A549 (cell line): ENCODE measurements at regions not wholly inside any gene's neighbourhood (a gene's known extent, or its start where the extent isn't known, plus 50 kb on each side); places are given as distances from the start of the nearest gene placed in this dataset.

Source experiments
- ATAC-seq, 2 experiments: fragments of 200-7000 bp in 1 of 2; fragments of >200 bp in 1 of 2; cut with Nextera tagmentation in 1 of 2; cut with Tn5 transposase in 1 of 2; 3 replicates each; pipeline versions ENCODE4 v1.8.0 to v1.9.1; 2018 to 2020; ENCODE audit warnings: mild to moderate bottlenecking in 1 of 2, moderate library complexity in 1 of 2
- CTCF ChIA-PET: fragments of 300-600 bp; sonication (Branson Sonifier 250); formaldehyde crosslinking; extraction: SDS; loops from one replicate; lab custom pipeline; 2021; ENCODE audit warnings: antibody characterized with exemption, inconsistent platforms; lab: Yijun Ruan, JAX
- POLR2A ChIA-PET: fragments of 350-600 bp; formaldehyde crosslinking; extraction: SDS; loops from one replicate; lab custom pipeline; 2021; ENCODE audit warnings: antibody characterized with exemption, inconsistent platforms; lab: Yijun Ruan, JAX
- DNase-seq, 2 experiments: peaks; one replicate each; pipeline versions ENCODE4 v3.0.0 to v3.0.0-alpha.2; 2011 to 2016; ENCODE audit warnings: low read depth in 1 of 2, low spot score in 1 of 2
- FAIRE-seq: peaks from 2 replicates; lab custom pipeline; 2011; peaks lifted over from hg19 to GRCh38; lab: Jason Lieb, UNC
- H3K27ac ChIP-seq, 2 experiments: fragments of >200 bp; sonication (Bioruptor Twin); formaldehyde crosslinking; 3 replicates each; pipeline ENCODE4 v1.5.1; 2016 to 2017
- H3K4me1 ChIP-seq: fragments of >200 bp; sonication (Bioruptor Twin); formaldehyde crosslinking; 3 replicates; pipeline ENCODE4 v1.6.1; 2016
- H3K4me2 ChIP-seq: fragments of >200 bp; sonication (Bioruptor Twin); formaldehyde crosslinking; 3 replicates; pipeline ENCODE4 v1.6.1; 2016
- H3K4me3 ChIP-seq: fragments of >200 bp; sonication (Bioruptor Twin); formaldehyde crosslinking; 3 replicates; pipeline ENCODE4 v1.5.1; 2016
- H3K9me3 ChIP-seq: fragments of >200 bp; sonication (Bioruptor Twin); formaldehyde crosslinking; 3 replicates; pipeline ENCODE4 v1.6.1; 2016
- BHLHE40 ChIP-seq: IDR thresholded peaks from 2 replicates; pipeline ENCODE4 v1.6.1; 2012; ENCODE audit warnings: low read depth, low read length, inconsistent platforms
- CEBPB ChIP-seq, 2 experiments: fragments of >200 bp in 1 of 2; sonication (Bioruptor Twin) in 1 of 2; formaldehyde crosslinking in 1 of 2; IDR thresholded peaks; 2 replicates each; pipeline ENCODE4 v1.6.1; 2012 to 2016
- CHD4 ChIP-seq: fragments of 200-600 bp; sonication (generic); IDR thresholded peaks from 2 replicates; pipeline ENCODE4 v1.6.1; 2016; ENCODE audit warnings: antibody characterized with exemption, mild to moderate bottlenecking, borderline replicate concordance
- EHF ChIP-seq: fragments of 250-450 bp; sonication (Bioruptor Pico); IDR thresholded peaks from 2 replicates; pipeline ENCODE4 v1.5.0; 2020; ENCODE audit warnings: mild to moderate bottlenecking
- EHMT2 ChIP-seq: fragments of 200-600 bp; sonication (generic); IDR thresholded peaks from 2 replicates; pipeline ENCODE4 v1.6.1; 2016; ENCODE audit warnings: antibody characterized with exemption, low read depth, mild to moderate bottlenecking, moderate library complexity
- ESRRA ChIP-seq: fragments of 150-350 bp; IDR thresholded peaks from 2 replicates; pipeline ENCODE4 v1.6.1; 2014; ENCODE audit warnings: mild to moderate bottlenecking, low read length, borderline replicate concordance
- FOXS1 ChIP-seq: fragments of 250-450 bp; sonication (Bioruptor Pico); IDR thresholded peaks from 2 replicates; pipeline ENCODE4 v1.5.0; 2020; ENCODE audit warnings: mild to moderate bottlenecking, moderate library complexity
- HEYL ChIP-seq: fragments of 250-450 bp; sonication (Bioruptor Pico); IDR thresholded peaks from 2 replicates; pipeline ENCODE4 v1.8.0; 2021; ENCODE audit warnings: mild to moderate bottlenecking, moderate library complexity
- HOXA7 ChIP-seq: fragments of 250-450 bp; sonication (Bioruptor Pico); IDR thresholded peaks from 2 replicates; pipeline ENCODE4 v1.5.0; 2020; ENCODE audit warnings: mild to moderate bottlenecking, moderate library complexity
- MAFK ChIP-seq: fragments of 450-650 bp; IDR thresholded peaks from 2 replicates; pipeline ENCODE4 v1.6.1; 2014; ENCODE audit not compliant: partially characterized antibody
- MAX ChIP-seq: IDR thresholded peaks from 2 replicates; pipeline ENCODE4 v1.6.1; 2012
- NFE2L2 ChIP-seq: fragments of 150-350 bp; conservative IDR thresholded peaks from 2 replicates; pipeline ENCODE4 v1.6.1; 2014; ENCODE audit warnings: low read length
- NR3C1 ChIP-seq: fragments of >200 bp; sonication (Bioruptor Twin); formaldehyde crosslinking; IDR thresholded peaks from 3 replicates; pipeline ENCODE4 v1.6.1; 2017
- POLR2AphosphoS2 ChIP-seq: conservative IDR thresholded peaks from 2 replicates; pipeline ENCODE4 v1.6.1; 2012; ENCODE audit warnings: low read length, improper control_type of control experiment, inconsistent platforms
- SREBF2 ChIP-seq: fragments of 450-650 bp; IDR thresholded peaks from 2 replicates; pipeline ENCODE4 v1.6.1; 2014; ENCODE audit warnings: mild to moderate bottlenecking, moderate library complexity
- TFCP2L1 ChIP-seq: fragments of 250-450 bp; sonication (Bioruptor Pico); IDR thresholded peaks from 2 replicates; pipeline ENCODE4 v1.5.0; 2021; ENCODE audit warnings: mild to moderate bottlenecking
- ZC3H11A ChIP-seq: fragments of 450-650 bp; IDR thresholded peaks from 2 replicates; pipeline ENCODE4 v1.6.1; 2014; ENCODE audit warnings: antibody characterized with exemption, mild to moderate bottlenecking
- ZFP36 ChIP-seq: fragments of 450-650 bp; IDR thresholded peaks from 2 replicates; pipeline ENCODE4 v1.6.1; 2014; ENCODE audit warnings: borderline replicate concordance; ENCODE audit not compliant: partially characterized antibody
- ZNF302 ChIP-seq: fragments of 250-450 bp; sonication (Bioruptor Pico); IDR thresholded peaks from 2 replicates; pipeline ENCODE4 v1.9.0; 2021; ENCODE audit warnings: inconsistent platforms, mild to moderate bottlenecking, moderate library complexity
- WGBS: methylation state at CpG from one replicate; pipeline ENCODE4 v1.1.6; 2017; ENCODE audit errors: missing lambda C conversion rate; 5-methylcytosine and 5-hydroxymethylcytosine counted together
- TF ChIP-seq, protein P1 (sequence below): IDR thresholded peaks from 2 replicates; pipeline ENCODE4 v1.6.1; 2012
- TF ChIP-seq, protein P2 (sequence below): fragments of 150-350 bp; IDR thresholded peaks from 2 replicates; pipeline ENCODE4 v1.6.1; 2014; ENCODE audit warnings: low read depth, mild to moderate bottlenecking, low read length
- TF ChIP-seq, protein P3 (sequence below): IDR thresholded peaks from 2 replicates; pipeline ENCODE4 v1.6.1; 2012; ENCODE audit warnings: low read depth, borderline replicate concordance
- TF ChIP-seq, protein P4 (sequence below): fragments of >200 bp; sonication (Bioruptor Twin); formaldehyde crosslinking; IDR thresholded peaks from 3 replicates; pipeline ENCODE4 v1.5.1; 2016

GRCh38 chr4:147223576-147223975 lies 257.3 kb upstream of the EDNRA start (continued):
- no peak for TF ChIP-seq HEYL (CRISPR knock-in tag)
- TF ChIP-seq, protein P1, sequence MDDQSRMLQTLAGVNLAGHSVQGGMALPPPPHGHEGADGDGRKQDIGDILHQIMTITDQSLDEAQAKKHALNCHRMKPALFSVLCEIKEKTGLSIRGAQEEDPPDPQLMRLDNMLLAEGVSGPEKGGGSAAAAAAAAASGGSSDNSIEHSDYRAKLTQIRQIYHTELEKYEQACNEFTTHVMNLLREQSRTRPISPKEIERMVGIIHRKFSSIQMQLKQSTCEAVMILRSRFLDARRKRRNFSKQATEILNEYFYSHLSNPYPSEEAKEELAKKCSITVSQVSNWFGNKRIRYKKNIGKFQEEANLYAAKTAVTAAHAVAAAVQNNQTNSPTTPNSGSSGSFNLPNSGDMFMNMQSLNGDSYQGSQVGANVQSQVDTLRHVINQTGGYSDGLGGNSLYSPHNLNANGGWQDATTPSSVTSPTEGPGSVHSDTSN = no peak
- no peak for TF ChIP-seq ZNF302 (CRISPR knock-in tag)
- TF ChIP-seq NR3C1 = no peak

DNA sequence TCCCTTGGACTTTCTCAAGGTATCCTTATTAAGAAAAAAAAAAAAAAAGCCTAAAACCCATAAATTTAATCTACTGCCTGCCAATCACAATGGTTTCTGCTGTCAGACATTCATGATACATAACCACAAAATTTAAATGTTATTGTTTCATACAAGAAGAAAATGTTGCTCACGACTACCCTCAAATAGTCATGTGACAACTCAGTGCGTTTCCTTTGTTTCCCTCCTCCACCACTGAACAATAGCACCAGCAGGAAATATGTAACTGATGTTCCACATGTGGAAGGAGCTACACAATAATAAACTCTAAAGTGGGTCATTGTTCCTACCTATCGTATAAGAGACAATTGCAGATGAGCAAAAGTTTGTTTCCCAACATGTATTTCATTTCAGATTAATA lies 244.1 kb upstream of the EDNRA start:
- Histone ChIP-seq H3K27ac (no peak overlapping the region), H3K4me2 (no peak overlapping the region), H3K4me1 (no peaks in the 10 kb centered on the region), H3K9me3 (no peaks in the 10 kb centered on the region), H3K4me3 (no peak overlapping the region)
- no peak for TF ChIP-seq POLR2AphosphoS2
- TF ChIP-seq, protein P2, sequence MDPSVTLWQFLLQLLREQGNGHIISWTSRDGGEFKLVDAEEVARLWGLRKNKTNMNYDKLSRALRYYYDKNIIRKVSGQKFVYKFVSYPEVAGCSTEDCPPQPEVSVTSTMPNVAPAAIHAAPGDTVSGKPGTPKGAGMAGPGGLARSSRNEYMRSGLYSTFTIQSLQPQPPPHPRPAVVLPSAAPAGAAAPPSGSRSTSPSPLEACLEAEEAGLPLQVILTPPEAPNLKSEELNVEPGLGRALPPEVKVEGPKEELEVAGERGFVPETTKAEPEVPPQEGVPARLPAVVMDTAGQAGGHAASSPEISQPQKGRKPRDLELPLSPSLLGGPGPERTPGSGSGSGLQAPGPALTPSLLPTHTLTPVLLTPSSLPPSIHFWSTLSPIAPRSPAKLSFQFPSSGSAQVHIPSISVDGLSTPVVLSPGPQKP = no peak
- TF ChIP-seq ESRRA = no peak
- TF ChIP-seq FOXS1 (CRISPR knock-in tag) = no peak
- TF ChIP-seq HOXA7 (CRISPR knock-in tag) = no peak
- no peak for TF ChIP-seq SREBF2
- TF ChIP-seq, protein P3, sequence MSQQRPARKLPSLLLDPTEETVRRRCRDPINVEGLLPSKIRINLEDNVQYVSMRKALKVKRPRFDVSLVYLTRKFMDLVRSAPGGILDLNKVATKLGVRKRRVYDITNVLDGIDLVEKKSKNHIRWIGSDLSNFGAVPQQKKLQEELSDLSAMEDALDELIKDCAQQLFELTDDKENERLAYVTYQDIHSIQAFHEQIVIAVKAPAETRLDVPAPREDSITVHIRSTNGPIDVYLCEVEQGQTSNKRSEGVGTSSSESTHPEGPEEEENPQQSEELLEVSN = no peak
- no peak for TF ChIP-seq ZC3H11A
- TF ChIP-seq BHLHE40 = no peak
- TF ChIP-seq CHD4 = no peak
- no peak for TF ChIP-seq ZNF302 (CRISPR knock-in tag)
- no peak for TF ChIP-seq MAFK
- TF ChIP-seq ZFP36 = no peak
- no peak for TF ChIP-seq CEBPB (IDR thresholded peaks at IDR 0.05)
- TF ChIP-seq EHF (CRISPR knock-in tag) = no peak
- no peak for TF ChIP-seq EHMT2
- no peak for TF ChIP-seq NFE2L2
- TF ChIP-seq, protein P4, sequence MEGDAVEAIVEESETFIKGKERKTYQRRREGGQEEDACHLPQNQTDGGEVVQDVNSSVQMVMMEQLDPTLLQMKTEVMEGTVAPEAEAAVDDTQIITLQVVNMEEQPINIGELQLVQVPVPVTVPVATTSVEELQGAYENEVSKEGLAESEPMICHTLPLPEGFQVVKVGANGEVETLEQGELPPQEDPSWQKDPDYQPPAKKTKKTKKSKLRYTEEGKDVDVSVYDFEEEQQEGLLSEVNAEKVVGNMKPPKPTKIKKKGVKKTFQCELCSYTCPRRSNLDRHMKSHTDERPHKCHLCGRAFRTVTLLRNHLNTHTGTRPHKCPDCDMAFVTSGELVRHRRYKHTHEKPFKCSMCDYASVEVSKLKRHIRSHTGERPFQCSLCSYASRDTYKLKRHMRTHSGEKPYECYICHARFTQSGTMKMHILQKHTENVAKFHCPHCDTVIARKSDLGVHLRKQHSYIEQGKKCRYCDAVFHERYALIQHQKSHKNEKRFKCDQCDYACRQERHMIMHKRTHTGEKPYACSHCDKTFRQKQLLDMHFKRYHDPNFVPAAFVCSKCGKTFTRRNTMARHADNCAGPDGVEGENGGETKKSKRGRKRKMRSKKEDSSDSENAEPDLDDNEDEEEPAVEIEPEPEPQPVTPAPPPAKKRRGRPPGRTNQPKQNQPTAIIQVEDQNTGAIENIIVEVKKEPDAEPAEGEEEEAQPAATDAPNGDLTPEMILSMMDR = no peak
- TF ChIP-seq MAX = no peak
- CTCF ChIA-PET = no interaction called here
- 77% methylated on average over 3 of the region's 3 CpGs for WGBS
- DNase-seq = no peak
- no peak for FAIRE-seq
- POLR2A ChIA-PET = no interaction called here
- ATAC-seq = no peak

- TF ChIP-seq TFCP2L1 (no peak), HOXA7 (CRISPR knock-in tag) (no peak), HEYL (CRISPR knock-in tag) (no peak)
- 18% methylated on average over 1 of the region's 1 CpG for WGBS
- peaks cover 19% of the 10 kb centered on the region for H3K4me1 ChIP-seq
Observed at GRCh38 chr4:147244786-147245185, 236.1 kb upstream of the EDNRA start.

More at GRCh38 chr4:147244786-147245185, 236.1 kb upstream of the EDNRA start:
- FAIRE-seq (no peak), ATAC-seq (no peak), DNase-seq (no peak)
- Histone ChIP-seq H3K4me2 (no peak overlapping the region), H3K9me3 (0 out of 3 replicates have a peak, but pooled peaks cover 2% of the 10 kb centered on the region), H3K27ac (no peak overlapping the region), H3K4me3 (no peak overlapping the region)
- ChIA-PET POLR2A (no interaction called here), CTCF (no interaction called here)
